Anterior cingulate cortex (tissue), 58 donors: ENCODE measurements at regions not wholly inside any gene's neighbourhood (a gene's known extent, or its start where the extent isn't known, plus 50 kb on each side); places are given as distances from the start of the nearest gene placed in this dataset.

Experiments used
- DNase-seq, 58 donors: peaks; one replicate each; lab custom pipeline; 2025; lab: John Stamatoyannopoulos, UW

DNA sequence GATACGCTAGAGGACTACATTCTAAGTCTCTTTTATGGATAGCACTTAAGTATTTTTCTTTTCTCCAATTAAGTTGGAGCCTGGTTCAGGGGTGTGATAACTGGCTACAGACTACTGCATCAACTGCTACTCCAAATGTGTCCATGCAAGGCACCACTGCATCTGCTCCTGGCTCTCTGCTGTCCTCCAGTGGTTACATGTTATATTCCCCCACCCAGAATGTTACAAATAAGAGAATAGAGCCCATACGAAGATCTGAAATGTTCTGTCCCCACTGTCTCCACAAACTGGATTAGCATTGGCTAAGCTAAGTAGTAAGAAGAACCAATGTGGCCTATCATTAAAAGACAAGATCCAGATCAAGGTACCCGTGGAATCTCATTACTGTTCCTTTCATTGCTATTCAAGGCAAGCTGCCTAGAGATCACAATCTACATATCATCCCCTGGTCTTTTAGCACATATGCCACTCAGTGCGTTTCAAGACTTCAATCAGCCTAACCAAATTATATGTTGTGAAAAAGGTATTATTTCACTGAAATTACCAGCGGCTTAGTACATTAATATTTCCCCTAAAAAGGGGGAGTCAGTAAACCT, 308.3 kb upstream of the SLC8A1 start:
- peak in 2 of 58 donors; percentile 1 to 5 for DNase-seq

DNA sequence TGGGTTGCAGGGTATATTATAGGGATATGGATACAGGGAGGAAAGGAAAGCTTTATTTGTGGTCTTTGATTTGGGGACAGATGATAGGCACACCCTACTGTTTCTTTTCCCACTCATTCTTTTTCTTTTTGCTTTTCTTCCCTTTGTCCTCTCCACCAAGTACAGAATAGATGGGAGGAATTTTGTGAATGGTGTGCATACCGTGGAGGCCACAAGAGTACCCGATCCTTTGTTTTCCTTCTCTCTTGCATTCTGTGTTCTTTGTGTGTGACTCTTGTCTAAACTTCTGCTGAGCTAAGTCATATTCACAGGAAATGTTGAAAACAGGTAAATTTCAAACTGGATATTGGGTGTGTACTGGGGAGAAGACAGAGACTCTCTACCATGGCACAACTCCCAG, 321.4 kb upstream of the SLC8A1 start:
- no peak for DNase-seq

DNA sequence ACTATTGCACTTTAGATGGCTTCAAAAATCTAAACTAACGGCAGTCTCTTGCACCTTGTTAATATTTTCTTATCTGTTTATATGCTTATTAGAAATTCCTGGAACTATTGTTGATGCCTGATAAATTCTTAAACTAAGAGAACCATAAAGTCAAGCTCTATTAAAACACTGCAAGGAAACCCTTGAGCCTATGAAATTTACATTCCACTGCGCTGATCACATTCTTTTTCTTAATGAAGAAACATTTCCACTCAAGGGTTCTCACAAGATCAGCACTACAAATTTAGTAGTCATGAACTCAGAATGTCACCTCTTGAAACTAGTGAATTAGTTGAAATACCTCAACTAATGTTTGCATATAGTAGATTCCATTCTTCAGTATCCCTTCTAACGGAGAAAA, 331.8 kb upstream of the SLC8A1 start:
- no peak for DNase-seq

DNA sequence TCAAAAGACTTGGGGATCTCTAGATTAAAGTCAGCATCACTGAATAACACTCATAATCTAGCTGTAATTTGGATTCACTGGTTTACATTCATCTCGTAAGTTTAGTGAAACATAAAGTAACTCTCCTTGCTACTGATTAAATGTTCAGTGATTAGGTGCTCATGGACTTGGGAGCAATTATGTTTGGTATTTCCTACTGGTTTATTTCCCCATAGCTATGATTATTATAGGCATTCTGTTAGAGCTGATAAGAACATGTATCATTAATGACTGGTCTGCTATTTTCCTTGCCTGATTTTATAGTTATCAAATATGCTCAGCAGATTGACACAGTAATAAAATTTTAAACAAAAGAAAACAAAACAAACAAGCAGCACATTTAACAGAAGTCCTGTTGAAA, 334.7 kb upstream of the SLC8A1 start:
- DNase-seq, result no peak

DNA sequence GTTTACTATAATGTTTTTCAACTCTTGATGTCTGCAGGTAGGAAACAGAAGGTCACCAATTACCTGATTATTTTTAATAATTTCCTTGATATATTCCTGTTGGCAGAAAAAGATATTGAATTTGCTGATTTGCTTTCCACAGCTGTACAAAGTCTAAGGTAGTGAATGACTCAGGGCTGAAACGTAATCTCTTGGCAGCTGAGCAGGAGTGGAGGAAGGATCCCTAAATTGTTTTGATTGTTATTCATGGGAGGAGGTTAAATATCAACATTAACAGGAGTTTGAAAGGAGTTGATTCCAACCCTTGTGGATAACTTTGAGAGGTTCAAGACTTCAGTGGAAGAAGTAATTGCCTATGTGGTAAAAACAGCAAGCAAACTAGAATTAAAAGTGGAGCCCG, 345.2 kb upstream of the SLC8A1 start:
- no peak for DNase-seq

DNA sequence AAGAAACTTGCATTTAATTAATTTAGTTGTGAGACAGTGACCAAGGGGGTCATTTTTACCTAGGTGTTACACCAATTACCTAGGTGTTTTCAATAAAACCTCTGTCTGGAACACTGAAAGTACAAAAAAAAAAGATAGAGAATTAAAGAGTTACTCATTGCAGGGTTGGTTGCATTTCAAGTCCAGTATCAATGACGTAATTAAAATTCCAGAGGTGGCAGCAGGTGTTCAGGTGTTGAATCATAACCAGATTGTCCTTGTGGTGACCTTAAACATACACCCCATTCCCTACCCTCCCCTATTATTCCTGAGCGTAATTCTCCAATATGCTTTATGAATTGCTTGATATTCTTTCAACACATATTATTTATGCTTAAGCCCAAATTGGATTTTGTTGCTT, 352.0 kb upstream of the SLC8A1 start:
- no peak for DNase-seq

DNA sequence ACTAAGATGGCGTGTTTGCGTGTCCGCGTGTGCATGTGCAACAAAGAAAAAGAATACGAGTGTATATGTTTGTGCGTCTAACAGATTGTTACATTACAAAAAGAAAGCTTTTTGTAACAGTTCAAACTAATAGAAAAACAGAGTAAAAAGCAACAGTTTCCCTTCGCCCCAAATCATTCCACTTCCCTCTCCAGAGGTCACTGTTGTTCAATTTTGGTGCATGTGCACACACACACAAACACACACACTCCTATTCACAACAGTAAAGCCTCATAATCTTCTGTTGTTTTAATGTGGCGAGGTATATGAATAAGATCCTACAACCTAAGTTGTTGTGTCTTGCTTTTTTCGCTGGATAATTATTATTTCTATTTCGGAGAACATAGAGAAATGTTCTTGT, 357.3 kb upstream of the SLC8A1 start:
- no peak for DNase-seq

DNA sequence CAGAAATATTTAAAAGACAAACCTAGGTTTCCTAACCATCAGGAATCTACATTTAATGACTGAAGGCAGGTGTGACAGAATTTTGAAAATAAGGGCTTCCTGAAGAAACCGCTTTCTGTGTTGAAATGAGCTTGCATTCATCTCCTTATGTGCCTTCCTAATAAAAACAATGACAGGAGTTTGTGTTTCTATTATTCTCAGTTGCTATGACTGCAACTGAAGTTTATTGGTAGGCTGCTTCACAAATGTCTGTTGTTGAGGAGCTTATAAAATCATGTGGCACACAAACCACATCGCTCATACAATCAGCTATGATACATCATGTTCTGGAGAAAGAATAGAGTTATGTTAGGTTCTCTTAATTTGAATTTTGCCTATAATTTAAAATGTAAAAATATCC, 362.7 kb upstream of the SLC8A1 start:
- DNase-seq, result no peak

DNA sequence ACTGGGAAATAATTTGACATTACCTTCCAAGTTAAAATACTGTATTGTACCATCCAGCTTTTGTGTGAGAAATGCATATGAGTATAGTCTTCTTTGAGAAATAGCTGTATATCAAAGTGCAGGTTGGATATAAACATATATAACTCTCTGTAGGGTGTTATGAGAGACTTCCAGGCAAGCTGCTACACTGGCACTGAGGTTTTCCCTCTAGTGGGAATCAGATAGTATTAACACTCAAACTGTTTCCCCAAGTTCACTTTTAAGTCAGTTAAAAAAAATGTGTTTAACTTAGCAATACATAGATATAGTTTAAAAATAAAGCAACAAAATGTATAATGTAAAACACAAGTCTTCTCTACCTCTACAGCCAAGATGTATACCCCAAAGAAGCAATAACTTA, 368.4 kb upstream of the SLC8A1 start:
- no peak for DNase-seq

DNA sequence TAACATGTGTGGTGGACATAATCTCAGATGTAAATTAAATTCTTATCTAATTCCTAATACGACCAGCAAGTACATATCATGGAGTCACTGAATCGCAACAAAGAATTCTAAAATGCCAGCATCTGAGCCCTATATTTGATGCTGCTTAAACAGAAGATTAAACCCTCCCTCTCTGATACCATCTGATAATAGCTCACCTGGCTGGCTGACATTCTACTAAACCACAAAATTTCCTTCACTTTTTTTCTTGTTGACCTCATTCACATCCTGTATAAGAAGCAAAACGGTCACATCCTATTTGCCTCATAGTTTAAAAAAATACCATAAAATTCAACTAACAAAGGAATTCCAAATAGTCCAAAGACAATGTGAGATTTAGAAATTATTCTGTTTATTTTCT, 371.6 kb upstream of the SLC8A1 start:
- DNase-seq, result no peak

DNA sequence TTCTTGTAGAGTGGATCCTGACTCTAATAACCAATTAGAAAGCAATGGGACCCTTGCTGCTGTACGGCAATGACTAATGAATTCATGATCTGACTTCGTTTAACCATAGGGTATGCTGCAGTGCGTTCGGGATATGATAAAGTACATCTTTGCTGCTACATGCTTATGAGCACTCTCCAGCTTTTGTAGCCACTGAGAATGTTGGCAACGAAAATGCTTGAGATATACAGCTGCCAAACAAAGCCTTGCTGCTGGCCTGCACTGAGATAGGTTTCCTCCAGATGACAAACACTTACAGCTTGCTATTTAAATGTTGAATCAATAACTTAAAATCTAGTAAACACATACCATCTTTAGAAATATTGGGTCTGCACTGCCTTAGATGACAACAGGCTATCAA, 372.4 kb upstream of the SLC8A1 start:
- DNase-seq, result no peak

DNA sequence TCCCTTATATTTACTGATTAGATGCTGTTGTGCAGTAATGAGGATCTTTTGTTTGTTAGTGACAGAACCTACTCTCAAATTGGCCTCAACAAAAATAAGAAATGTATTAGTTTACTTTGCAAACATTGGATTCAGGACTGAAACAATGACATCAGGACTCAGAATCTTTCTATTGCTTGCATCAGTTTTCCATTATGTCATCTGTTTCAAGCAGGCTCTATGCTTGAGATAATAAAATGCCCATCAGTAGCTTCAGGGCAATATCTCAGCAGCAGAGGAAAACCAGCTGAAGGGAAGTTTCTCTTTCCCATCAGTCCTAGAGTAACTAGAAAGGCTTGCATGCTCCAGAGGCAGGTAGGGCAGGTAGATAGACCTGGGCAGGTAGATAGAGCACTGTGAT, 375.5 kb upstream of the SLC8A1 start:
- DNase-seq, result no peak

DNA sequence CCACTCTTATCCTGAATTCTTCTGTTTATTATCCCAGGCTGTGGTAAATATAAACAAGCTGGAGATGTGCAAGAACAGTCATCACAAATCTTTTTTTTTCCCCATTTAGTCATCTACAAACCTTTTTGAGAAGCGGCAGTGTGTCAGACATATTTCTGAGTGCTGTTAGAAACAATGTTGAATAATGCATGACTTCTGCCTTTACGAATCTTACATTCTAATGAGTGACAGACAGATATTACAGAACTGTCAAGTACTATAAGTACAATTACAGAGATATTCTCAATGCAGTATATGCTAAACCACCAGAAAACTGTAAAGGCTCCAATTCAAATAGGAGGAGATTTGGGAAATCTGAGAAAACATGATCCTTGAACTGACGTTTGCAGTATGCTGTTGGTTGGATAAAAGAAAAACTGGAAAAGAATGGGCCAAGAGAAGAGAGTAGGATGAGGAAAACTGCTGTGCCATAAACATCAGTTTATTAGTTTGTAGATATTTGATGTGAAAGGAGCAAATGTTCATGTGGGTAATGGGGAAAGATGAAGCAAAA, 379.5 kb upstream of the SLC8A1 start:
- DNase-seq, result no peak

DNA sequence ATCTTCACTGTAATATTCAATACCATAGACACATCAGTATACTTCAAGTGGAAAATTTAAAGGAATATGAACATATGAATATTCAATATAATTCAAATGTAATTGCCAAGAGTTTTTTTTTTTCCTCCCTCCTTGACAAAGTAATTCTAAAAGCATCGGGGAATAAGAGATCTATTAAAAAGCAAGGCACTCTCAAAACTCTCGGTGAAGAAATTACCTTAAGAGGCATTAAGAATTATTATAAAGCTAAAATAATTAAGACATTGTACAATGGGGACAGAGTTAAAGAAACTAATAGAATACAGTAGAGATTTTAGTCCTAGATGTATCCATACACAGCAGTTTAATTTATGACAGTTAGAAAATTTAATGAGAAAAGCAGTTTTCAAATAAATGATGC, 390.0 kb upstream of the SLC8A1 start:
- no peak for DNase-seq

DNA sequence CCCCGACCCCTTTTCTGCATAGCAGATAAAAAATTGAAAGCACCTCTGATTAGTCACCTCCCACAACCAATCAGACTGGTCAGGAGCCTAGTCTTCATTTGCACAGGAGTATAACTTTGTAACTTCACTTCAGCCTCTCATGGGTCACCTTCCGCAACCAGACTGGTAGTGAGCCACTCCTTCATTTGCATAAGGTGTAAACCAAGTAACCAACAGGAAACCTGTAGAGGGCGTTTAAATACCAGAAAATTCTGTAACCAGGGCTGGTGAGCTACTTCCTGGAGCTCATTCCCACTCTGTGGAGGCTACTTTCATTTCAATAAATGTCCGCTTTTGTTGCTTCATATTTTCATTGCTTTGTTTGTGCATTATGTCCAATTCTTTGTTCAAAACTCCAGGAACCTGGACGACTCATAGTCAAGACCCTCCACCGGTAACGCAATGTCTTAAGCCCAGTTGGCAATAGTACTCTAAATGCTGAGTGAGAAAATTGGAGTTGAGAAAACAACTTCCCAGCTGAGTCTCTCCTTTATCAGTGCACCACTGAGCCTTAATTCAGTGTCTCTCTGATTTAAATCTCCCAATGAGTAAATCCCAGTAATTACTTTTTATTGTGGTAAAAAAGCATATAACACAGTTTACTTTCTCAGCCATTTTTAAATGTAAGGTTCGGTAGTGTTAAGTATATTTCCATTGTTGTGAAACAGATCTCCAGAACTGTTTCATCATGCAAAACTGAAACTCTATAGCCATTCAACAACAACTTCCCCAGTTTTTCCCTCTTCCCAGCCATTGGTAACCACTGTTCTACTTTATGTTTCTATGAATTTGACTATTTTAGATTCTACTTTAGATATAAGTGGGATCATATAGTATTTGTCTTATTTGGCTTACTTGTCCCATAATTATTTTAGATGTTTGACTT, 392.7 kb upstream of the SLC8A1 start:
- no peak for DNase-seq

DNA sequence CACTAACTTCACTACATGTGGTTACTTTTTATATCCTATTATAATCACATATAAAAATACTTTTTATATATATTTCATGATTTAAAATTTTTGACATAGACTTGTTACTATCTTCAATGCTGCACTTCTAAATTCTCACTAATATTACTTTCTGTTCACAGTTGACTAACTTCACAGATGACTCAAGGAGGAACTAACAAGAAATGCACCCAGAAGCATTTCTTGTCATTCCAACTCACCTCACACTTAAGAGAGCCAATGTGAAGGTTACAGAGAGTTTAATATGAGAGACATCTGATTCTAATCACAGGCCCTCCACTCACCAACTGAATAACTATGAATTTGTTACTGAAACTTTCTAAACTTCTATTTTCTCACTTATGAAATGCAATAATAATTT, 399.8 kb upstream of the SLC8A1 start:
- DNase-seq, result no peak

DNA sequence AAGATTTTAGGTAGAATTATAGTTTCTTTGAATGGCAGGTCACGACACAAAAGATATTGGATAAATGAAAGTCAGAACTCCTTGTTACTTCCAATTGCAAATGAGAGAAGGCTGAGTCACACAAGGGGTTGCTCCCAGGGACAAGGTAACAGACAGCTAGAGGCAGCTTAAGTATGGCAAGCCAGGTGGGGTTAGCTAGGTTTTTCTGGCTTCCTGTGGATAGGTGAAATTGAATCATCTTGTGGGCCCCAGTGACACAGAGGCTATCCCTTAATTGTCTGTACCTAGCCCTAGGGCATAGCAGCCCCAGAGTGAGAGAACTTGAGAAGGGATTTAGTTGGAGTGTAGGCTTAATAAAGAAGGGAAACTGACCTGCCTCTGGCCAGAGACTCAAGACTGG, 407.7 kb upstream of the SLC8A1 start:
- no peak for DNase-seq

DNA sequence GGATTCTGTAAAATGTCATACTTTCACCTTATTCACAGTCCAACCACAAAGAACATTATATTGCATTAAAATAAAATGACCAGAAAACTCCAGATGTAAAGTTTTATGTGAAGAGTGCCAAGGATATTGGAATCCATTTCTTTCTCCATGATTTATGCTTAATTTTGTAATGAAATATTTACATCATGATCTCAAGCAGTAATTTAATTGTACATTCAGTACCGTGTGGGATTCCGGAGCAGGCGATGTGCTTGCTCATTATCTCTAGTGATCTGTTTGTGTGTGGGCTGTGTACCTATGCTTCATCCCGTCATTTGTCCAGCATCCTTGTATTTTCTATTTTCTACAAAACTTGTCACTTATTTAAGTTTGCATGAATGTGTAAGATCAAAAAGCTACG, 415.9 kb upstream of the SLC8A1 start:
- no peak for DNase-seq

DNA sequence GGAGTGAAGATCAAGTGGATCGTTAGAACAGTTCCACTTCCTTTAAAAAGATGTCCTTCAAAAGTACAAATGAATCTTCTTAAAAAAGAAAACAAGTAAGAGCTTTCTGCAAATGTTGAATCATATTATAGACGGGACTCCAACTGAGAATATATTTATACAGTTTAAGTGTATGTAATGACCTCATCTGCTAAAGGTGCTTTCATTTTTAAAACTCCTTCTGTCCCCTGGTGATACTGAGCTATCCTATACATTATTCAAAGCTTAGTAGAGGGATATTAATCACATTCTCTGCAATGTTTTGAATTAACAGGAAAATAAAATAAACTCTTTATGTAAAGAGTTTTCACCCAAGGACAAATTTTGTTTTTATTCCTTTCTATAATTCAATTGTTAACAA, 420.7 kb upstream of the SLC8A1 start:
- no peak for DNase-seq

DNA sequence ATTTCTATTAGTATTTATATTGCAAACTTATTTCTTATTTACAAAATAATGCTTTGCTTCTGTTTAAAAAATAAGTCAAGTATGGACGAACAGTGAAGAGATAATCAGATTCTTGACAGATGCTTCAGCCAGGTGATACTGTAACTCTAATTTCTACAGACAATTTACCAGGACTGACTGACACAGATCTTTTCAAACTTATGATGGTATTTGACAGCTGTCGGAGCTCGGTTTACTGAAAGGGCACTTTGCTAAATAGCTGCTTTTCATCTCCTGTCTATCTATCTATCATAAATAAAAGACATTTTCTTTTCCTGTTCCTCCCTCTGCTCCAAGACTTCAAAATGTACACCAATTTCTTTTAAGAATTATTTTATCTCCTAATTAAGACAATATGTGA, 422.5 kb upstream of the SLC8A1 start:
- no peak for DNase-seq

DNA sequence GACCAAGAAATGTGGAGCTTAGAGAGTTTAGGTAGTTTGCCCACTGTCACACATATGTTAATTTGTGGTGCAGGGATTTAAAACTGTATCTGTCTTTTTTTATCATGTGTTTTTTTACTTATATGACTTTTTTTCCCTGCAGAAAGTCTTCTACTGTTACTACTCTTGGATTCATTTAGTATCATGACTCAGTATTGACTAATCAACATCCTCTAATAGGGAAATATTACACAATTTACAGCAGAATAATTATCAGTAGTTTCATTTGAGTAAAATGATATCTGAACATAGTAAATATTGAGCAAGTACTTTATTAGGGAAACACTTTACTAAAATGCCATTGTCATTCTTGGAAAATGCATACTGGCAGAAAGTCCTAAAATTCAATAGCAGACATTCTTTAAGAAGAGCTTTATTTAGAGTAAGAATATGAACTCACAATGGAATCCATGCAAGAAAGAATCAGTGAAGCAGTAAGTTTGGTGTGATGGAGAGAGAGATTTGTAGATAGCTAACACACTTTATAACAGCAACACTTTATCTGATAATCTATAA, 425.9 kb upstream of the SLC8A1 start:
- DNase-seq, result no peak

DNA sequence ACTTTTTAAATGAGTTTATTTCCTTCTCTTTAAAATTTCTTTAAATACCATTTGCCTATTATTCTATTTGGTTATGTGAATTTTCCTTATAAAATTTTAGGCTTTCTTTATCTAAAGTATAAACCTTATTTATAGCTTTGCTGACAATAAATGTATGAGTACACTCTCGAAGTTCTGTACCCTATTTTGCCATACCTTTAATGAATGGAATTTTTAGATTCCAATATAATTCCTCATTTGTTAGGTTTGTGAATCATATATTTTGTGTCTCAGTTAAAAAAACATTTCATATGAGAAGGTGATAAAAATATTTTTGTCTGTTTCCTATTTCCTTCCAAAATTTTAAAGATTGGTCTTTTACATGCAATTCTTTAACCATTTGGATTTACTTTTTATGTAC, 427.4 kb upstream of the SLC8A1 start:
- DNase-seq, result no peak
